ENCODE measurements at regions not wholly inside any gene's neighbourhood (a gene's known extent, or its start where the extent isn't known, plus 50 kb on each side); places are given as distances from the start of the nearest gene placed in this dataset.

DNA sequence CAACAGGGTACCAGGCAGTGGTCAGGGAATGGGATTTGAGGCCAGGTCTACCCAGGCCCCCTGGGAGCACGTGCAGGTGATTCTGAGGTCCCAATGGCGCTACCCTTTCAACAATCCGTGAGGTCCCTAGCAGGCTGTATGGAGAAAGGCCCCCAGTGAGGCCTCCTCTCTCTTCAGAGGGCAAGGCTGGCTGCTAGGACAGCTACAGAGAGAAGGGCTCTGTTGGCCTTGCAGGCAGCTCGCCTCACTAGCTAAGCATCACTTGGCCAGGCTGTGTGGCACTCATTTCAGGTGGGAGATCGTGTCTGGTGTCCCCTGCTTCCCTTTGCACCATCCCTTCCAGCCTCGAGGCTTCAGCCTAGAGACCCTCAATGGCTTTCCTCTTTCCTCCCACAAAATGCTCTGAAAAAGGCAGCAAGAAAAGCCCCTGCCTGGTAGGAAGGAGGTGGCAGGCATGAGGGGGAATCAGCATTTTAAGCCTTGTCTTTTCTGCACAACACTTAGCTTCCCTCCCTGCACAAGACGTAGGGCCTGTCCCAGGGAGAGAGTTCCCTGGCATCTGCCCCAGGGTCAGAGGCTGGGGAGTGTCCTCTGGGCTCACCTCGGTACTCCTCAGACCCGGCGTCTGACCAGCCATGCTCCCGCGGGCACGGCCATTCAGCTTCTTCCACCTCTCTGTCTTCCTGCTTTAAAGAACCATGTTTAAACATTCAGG lies 111.8 kb downstream of the ASB7 start:
- Histone ChIP-seq H3K4me1 (ENCODE audit: control insufficient read depth in 1 of 2, insufficient read depth in 2 of 2, low read depth in 1 of 2, low read length in 1 of 2) (peaks cover 12 to 24% of the 10 kb centered on the region in 2 experiments; a peak in 3 of 4 replicates), H4K20me1 (ENCODE audit: insufficient read depth) (no peaks in the 10 kb centered on the region), H3F3A (replicated peaks; ENCODE audit: insufficient read depth) (peaks cover 3% of the 10 kb centered on the region), H3K9me2 (no peaks in the 10 kb centered on the region), H3K9ac (no peak overlapping the region), H3K4me2 (no peak overlapping the region), H3K27ac (ENCODE audit: low read depth in 2 of 2, low read length in 1 of 2) (peak overlapping the region in 1 of 2 experiments; percentile 71; a peak in 1 of 4 replicates), H3K36me3 (replicated peaks in 1 of 2; ENCODE audit: control insufficient read depth in 1 of 2, insufficient read depth in 2 of 2, low read length in 1 of 2) (no peaks in the 10 kb centered on the region), H3K27me3 (ENCODE audit: insufficient read depth) (no peaks in the 10 kb centered on the region), H2AFZ (ENCODE audit: low read depth) (no peak overlapping the region), H3K4me3 (ENCODE audit: low read depth in 2 of 2, low read length in 1 of 2) (no peak overlapping the region), H3K79me2 (ENCODE audit: insufficient read depth) (no peaks in the 10 kb centered on the region), H3K9me3 (no peaks in the 10 kb centered on the region)
- TF ChIP-seq RXRA (IDR thresholded peaks at IDR 0.05; ENCODE audit: borderline replicate concordance, low read depth) (no peak), GABPA (IDR thresholded peaks at IDR 0.05; ENCODE audit: low read depth) (no peak), MAX (IDR thresholded peaks at IDR 0.05; ENCODE audit: low read depth) (no peak), ZBTB33 (IDR thresholded peaks at IDR 0.05; ENCODE audit: borderline replicate concordance, low read depth) (no peak), NFIC (IDR thresholded peaks at IDR 0.05; ENCODE audit: borderline replicate concordance) (no peak), TAF1 (IDR thresholded peaks at IDR 0.05; ENCODE audit: borderline replicate concordance, low read depth, low read length) (no peak), POLR2AphosphoS5 (IDR thresholded peaks at IDR 0.05; ENCODE audit: low read depth, low read length) (no peak), JUND (IDR thresholded peaks at IDR 0.05) (no peak)
- TF ChIP-seq, protein P1, sequence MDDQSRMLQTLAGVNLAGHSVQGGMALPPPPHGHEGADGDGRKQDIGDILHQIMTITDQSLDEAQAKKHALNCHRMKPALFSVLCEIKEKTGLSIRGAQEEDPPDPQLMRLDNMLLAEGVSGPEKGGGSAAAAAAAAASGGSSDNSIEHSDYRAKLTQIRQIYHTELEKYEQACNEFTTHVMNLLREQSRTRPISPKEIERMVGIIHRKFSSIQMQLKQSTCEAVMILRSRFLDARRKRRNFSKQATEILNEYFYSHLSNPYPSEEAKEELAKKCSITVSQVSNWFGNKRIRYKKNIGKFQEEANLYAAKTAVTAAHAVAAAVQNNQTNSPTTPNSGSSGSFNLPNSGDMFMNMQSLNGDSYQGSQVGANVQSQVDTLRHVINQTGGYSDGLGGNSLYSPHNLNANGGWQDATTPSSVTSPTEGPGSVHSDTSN (IDR thresholded peaks at IDR 0.05) = no peak
- DNase-seq = no peak
- POLR2A ChIA-PET = no interaction called here
- 99% methylated on average over 10 of the region's 13 CpGs for WGBS (ENCODE audit: low lambda C conversion rate)
- CTCF ChIA-PET = interaction anchor here (0.6 to 1.4 kb wide), 2 partner anchors 78 to 159 kb away, joined by 3 to 4 read pairs; no protein-coding TSS in a partner anchor

- Histone ChIP-seq H3K9me3 (no peaks in the 10 kb centered on the region), H3K79me2 (ENCODE audit: insufficient read depth) (no peaks in the 10 kb centered on the region), H3K4me2 (no peak overlapping the region), H3F3A (replicated peaks; ENCODE audit: insufficient read depth) (peaks cover 3% of the 10 kb centered on the region), H3K27ac (ENCODE audit: low read depth in 2 of 2, low read length in 1 of 2) (no peak overlapping the region), H4K20me1 (ENCODE audit: insufficient read depth) (no peaks in the 10 kb centered on the region), H3K4me3 (ENCODE audit: low read depth in 2 of 2, low read length in 1 of 2) (no peak overlapping the region), H3K9ac (no peak overlapping the region), H3K4me1 (ENCODE audit: control insufficient read depth in 1 of 2, insufficient read depth in 2 of 2, low read depth in 1 of 2, low read length in 1 of 2) (peaks cover 12 to 24% of the 10 kb centered on the region in 2 experiments; a peak in 3 of 4 replicates), H3K27me3 (ENCODE audit: insufficient read depth) (no peaks in the 10 kb centered on the region), H3K36me3 (replicated peaks in 1 of 2; ENCODE audit: control insufficient read depth in 1 of 2, insufficient read depth in 2 of 2, low read length in 1 of 2) (no peaks in the 10 kb centered on the region), H3K9me2 (no peaks in the 10 kb centered on the region), H2AFZ (ENCODE audit: low read depth) (no peak overlapping the region)
- no peak for TF ChIP-seq RCOR1 (IDR thresholded peaks at IDR 0.05; ENCODE audit: low read length)
- TF ChIP-seq YY1 (IDR thresholded peaks at IDR 0.05; ENCODE audit: low read depth) = no peak
- no peak for TF ChIP-seq ELF1 (IDR thresholded peaks at IDR 0.05)
- no peak for TF ChIP-seq FOXM1 (IDR thresholded peaks at IDR 0.05; ENCODE audit: low read depth)
- TF ChIP-seq GABPA (IDR thresholded peaks at IDR 0.05; ENCODE audit: low read depth) = no peak
- no peak for TF ChIP-seq CTCF (IDR thresholded peaks at IDR 0.05)
- TF ChIP-seq TCF12 (IDR thresholded peaks at IDR 0.05) = no peak
- TF ChIP-seq, protein P2, sequence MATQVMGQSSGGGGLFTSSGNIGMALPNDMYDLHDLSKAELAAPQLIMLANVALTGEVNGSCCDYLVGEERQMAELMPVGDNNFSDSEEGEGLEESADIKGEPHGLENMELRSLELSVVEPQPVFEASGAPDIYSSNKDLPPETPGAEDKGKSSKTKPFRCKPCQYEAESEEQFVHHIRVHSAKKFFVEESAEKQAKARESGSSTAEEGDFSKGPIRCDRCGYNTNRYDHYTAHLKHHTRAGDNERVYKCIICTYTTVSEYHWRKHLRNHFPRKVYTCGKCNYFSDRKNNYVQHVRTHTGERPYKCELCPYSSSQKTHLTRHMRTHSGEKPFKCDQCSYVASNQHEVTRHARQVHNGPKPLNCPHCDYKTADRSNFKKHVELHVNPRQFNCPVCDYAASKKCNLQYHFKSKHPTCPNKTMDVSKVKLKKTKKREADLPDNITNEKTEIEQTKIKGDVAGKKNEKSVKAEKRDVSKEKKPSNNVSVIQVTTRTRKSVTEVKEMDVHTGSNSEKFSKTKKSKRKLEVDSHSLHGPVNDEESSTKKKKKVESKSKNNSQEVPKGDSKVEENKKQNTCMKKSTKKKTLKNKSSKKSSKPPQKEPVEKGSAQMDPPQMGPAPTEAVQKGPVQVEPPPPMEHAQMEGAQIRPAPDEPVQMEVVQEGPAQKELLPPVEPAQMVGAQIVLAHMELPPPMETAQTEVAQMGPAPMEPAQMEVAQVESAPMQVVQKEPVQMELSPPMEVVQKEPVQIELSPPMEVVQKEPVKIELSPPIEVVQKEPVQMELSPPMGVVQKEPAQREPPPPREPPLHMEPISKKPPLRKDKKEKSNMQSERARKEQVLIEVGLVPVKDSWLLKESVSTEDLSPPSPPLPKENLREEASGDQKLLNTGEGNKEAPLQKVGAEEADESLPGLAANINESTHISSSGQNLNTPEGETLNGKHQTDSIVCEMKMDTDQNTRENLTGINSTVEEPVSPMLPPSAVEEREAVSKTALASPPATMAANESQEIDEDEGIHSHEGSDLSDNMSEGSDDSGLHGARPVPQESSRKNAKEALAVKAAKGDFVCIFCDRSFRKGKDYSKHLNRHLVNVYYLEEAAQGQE (IDR thresholded peaks at IDR 0.05; ENCODE audit: low read depth, low read length) = no peak
- POLR2A ChIA-PET = no interaction called here
- DNase-seq = no peak
- CTCF ChIA-PET = interaction anchor here (0.6 to 1.0 kb wide), 2 partner anchors 79 to 158 kb away, joined by 3 read pairs; no protein-coding TSS in a partner anchor
- WGBS (ENCODE audit: low lambda C conversion rate) = 92% methylated on average over 13 of the region's 14 CpGs
Observed at GRCh38 chr15:100714749-100715342, 112.5 kb downstream of the ASB7 start.
